Heart left ventricle (tissue), 13 donors: ENCODE measurements at regions not wholly inside any gene's neighbourhood (a gene's known extent, or its start where the extent isn't known, plus 50 kb on each side); places are given as distances from the start of the nearest gene placed in this dataset.

Source experiments
- CTCF ChIP-seq, 12 donors: fragments of 200-600 bp; sonication (generic) in 4 of 12; IDR thresholded peaks; one replicate each; pipeline versions ENCODE4 v1.5.0 to v1.8.0; 2018 to 2022; ENCODE audit warnings: antibody characterized with exemption in 12 of 12, mild to moderate bottlenecking in 5 of 12
- POLR2A ChIP-seq, 2 donors: fragments of 450-650 bp; IDR thresholded peaks; one replicate each; pipeline ENCODE4 v1.6.1; 2017; ENCODE audit warnings: antibody characterized with exemption in 2 of 2, mild to moderate bottlenecking in 2 of 2, moderate library complexity in 2 of 2
- donor health status: ischemic (EF 13 %, LVEDD 7.1; RV severe dilation, severe dysfunction).
- donor health status: DM: no; HTN: yes; CAD: no.
- donor health status: DM: no; HTN: no; CAD: no.
- donor health status: ischemic (EF 25% LVEDD 6.9; RV normal size, moderate dysfunction).
- donor health status: ischemic (EF 25% LVEDD 5.7; RV mildly dilated, moderate dysfunction).
- donor health status: ischemic (EF 35%, LVEDD 5.7; RV mildly dilated, moderate dysfunction).
- donor health status: nonischemic (EF 11% LVEDD 7.7; RV severe dilation, severe dysfunction).
- donor health status: DM: yes; HTN: yes; CAD: no.
- donor health status: PGD.
- donor health status: ischemic (EF 29% LVEDD 5.4; RV normal size, mild dysfunction).
- donor health status: nonischemic (EF 23%, LVEDD 6.1; RV moderate dilation, normal function).

DNA sequence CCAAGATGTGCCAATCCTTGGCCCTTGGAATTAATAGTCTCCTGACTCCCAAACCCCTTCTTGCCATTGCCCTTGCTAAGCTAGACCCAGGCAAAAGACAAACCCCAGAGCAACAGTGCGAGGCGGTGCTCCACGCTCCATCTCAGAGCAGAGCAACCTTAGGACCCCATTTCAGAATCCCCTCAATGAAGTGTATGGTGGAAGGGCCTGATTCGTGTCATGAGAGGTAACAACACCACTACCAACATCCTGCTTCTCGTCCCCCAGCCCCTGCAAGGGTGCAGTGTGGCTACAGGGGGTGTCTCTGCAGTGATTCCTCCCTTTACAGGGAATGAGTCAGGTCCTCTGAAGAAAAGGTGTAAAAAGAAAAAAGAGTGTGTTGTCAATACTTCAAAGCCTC, 103.9 kb upstream of the IRF2BP2 start:
- TF ChIP-seq CTCF (IDR thresholded peaks at IDR 0.05) (no peak), POLR2A (IDR thresholded peaks at IDR 0.05) (no peak)
